Keratinocyte (primary cell): ENCODE measurements at regions not wholly inside any gene's neighbourhood (a gene's known extent, or its start where the extent isn't known, plus 50 kb on each side); places are given as distances from the start of the nearest gene placed in this dataset.

Experiments
- EZH2 ChIP-seq: IDR thresholded peaks from one replicate; pipeline ENCODE4 v1.6.1; 2012; ENCODE audit warnings: inconsistent platforms, mild to moderate bottlenecking, low read length, moderate library complexity
- TF ChIP-seq, protein P1 (sequence below), 3 experiments: IDR thresholded peaks in 1 of 3; conservative IDR thresholded peaks in 1 of 3; optimal IDR thresholded peaks in 1 of 3; 2 replicates in 2 of 3; 3 replicates in 1 of 3; pipeline versions ENCODE3 to v1.5.1; 2011; ENCODE audit warnings: low read length in 3 of 3, mild to moderate bottlenecking in 3 of 3, moderate library complexity in 2 of 3, control low read depth in 1 of 3, inconsistent platforms in 1 of 3; ENCODE audit not compliant: insufficient read depth in 2 of 3; ENCODE audit errors: extremely low read depth in 1 of 3

DNA sequence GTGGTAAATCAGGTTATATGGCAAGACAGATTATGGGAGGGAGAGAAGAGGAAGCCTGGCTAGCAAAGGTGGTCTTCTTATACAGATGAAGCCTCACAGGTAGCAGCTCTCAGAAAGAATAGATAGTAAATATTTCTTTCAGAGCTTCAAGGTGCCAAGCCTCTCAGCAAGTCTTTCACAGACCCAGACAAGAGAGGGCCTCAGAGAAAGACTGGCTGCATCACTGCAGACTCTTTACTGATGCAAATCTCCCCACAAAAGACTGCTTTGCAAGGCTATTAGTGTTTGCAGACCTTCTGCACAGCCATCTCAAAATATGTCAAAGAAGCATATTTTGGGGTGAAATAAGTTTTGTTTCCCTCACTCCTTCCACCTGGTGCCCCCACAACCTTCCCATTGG lies 372.4 kb upstream of the RND3 start:
- no peak for TF ChIP-seq EZH2
- TF ChIP-seq, protein P1, sequence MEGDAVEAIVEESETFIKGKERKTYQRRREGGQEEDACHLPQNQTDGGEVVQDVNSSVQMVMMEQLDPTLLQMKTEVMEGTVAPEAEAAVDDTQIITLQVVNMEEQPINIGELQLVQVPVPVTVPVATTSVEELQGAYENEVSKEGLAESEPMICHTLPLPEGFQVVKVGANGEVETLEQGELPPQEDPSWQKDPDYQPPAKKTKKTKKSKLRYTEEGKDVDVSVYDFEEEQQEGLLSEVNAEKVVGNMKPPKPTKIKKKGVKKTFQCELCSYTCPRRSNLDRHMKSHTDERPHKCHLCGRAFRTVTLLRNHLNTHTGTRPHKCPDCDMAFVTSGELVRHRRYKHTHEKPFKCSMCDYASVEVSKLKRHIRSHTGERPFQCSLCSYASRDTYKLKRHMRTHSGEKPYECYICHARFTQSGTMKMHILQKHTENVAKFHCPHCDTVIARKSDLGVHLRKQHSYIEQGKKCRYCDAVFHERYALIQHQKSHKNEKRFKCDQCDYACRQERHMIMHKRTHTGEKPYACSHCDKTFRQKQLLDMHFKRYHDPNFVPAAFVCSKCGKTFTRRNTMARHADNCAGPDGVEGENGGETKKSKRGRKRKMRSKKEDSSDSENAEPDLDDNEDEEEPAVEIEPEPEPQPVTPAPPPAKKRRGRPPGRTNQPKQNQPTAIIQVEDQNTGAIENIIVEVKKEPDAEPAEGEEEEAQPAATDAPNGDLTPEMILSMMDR (optimal IDR thresholded peaks at IDR 0.05 in 1 of 3, IDR thresholded peaks at IDR 0.05 in 1 of 3, conservative IDR thresholded peaks at IDR 0.05 in 1 of 3; ENCODE audit: extremely low read depth in 1 of 3, insufficient read depth in 2 of 3, low read length in 3 of 3): no peak
